H9 (cell line): ENCODE measurements at regions not wholly inside any gene's neighbourhood (a gene's known extent, or its start where the extent isn't known, plus 50 kb on each side); places are given as distances from the start of the nearest gene placed in this dataset.

Source experiments
- DNase-seq: peaks from one replicate; pipeline ENCODE4 v3.0.0-alpha.2; 2017
- H2AFZ ChIP-seq: one replicate; pipeline ENCODE4 v1.6.1; 2013; ENCODE audit warnings: mild to moderate bottlenecking, low read length, control low read depth, moderate library complexity
- H2AK5ac ChIP-seq: 2 replicates; pipeline ENCODE4 v1.6.1; 2013; ENCODE audit warnings: low read length, control low read depth, mixed read lengths; ENCODE audit not compliant: insufficient read length
- H2BK120ac ChIP-seq: one replicate; pipeline ENCODE4 v1.6.1; 2013; ENCODE audit warnings: low read depth, mild to moderate bottlenecking, low read length, control low read depth, inconsistent platforms; ENCODE audit not compliant: poor library complexity, severe bottlenecking
- H2BK12ac ChIP-seq: 2 replicates; pipeline ENCODE4 v1.6.1; 2013; ENCODE audit warnings: low read length, control low read depth, mixed read lengths, low read depth; ENCODE audit not compliant: insufficient read length
- H2BK15ac ChIP-seq: 2 replicates; pipeline ENCODE4 v1.6.1; 2013; ENCODE audit warnings: low read depth, low read length, control low read depth
- H2BK20ac ChIP-seq: one replicate; pipeline ENCODE4 v1.6.1; 2013; ENCODE audit warnings: low read depth, mild to moderate bottlenecking, low read length, control low read depth, inconsistent platforms; ENCODE audit not compliant: poor library complexity, severe bottlenecking
- H2BK5ac ChIP-seq: 2 replicates; pipeline ENCODE4 v1.6.1; 2013; ENCODE audit warnings: low read length, control low read depth, mixed read lengths; ENCODE audit not compliant: insufficient read length
- H3K14ac ChIP-seq: 2 replicates; pipeline ENCODE4 v1.6.1; 2013; ENCODE audit warnings: low read length, control low read depth; ENCODE audit not compliant: insufficient read depth
- H3K18ac ChIP-seq: 2 replicates; pipeline ENCODE4 v1.6.1; 2013; ENCODE audit warnings: low read depth, mild to moderate bottlenecking, mixed read lengths, low read length, control low read depth; ENCODE audit not compliant: insufficient read length
- H3K23ac ChIP-seq: 2 replicates; pipeline ENCODE4 v1.6.1; 2013; ENCODE audit warnings: low read length, control low read depth, mixed read lengths, low read depth; ENCODE audit not compliant: insufficient read length
- H3K23me2 ChIP-seq: 2 replicates; pipeline ENCODE4 v1.6.1; 2013; ENCODE audit warnings: low read depth, mild to moderate bottlenecking, mixed read lengths, low read length, control low read depth; ENCODE audit not compliant: insufficient read length, poor library complexity, severe bottlenecking
- H3K27ac ChIP-seq: 2 replicates; pipeline ENCODE4 v1.5.1; 2013; ENCODE audit warnings: low read length, control low read depth, mixed read lengths, low read depth; ENCODE audit not compliant: insufficient read length
- H3K27me3 ChIP-seq: 2 replicates; pipeline ENCODE4 v1.6.1; 2013; ENCODE audit warnings: low read length, control low read depth, inconsistent platforms; ENCODE audit not compliant: insufficient read depth
- H3K4ac ChIP-seq: 2 replicates; pipeline ENCODE4 v1.6.1; 2013; ENCODE audit warnings: low read depth, mild to moderate bottlenecking, control low read depth, inconsistent platforms, low read length, moderate library complexity
- H3K4me1 ChIP-seq: 2 replicates; pipeline ENCODE4 v1.6.1; 2013; ENCODE audit warnings: low read length, control low read depth, inconsistent platforms; ENCODE audit not compliant: insufficient read depth
- H3K4me2 ChIP-seq: 2 replicates; pipeline ENCODE4 v1.6.1; 2013; ENCODE audit warnings: low read length, control low read depth, mixed read lengths; ENCODE audit not compliant: insufficient read length, insufficient read depth
- H3K56ac ChIP-seq: 2 replicates; pipeline ENCODE4 v1.6.1; 2013; ENCODE audit warnings: low read depth, mild to moderate bottlenecking, mixed read lengths, low read length, control low read depth; ENCODE audit not compliant: insufficient read length
- H3K79me1 ChIP-seq: 2 replicates; pipeline ENCODE4 v1.6.1; 2013; ENCODE audit warnings: low read depth, mild to moderate bottlenecking, moderate library complexity, low read length, control low read depth, inconsistent platforms; ENCODE audit not compliant: insufficient read depth, poor library complexity, severe bottlenecking
- H3K79me2 ChIP-seq: 2 replicates; pipeline ENCODE4 v1.6.1; 2013; ENCODE audit warnings: low read length, control low read depth, inconsistent platforms; ENCODE audit not compliant: insufficient read depth
- H3K9ac ChIP-seq: 2 replicates; pipeline ENCODE4 v1.6.1; 2013; ENCODE audit warnings: low read length, control low read depth, mixed read lengths; ENCODE audit not compliant: insufficient read length; ENCODE audit errors: extremely low read depth
- H3K9me3 ChIP-seq: one replicate; pipeline ENCODE4 v1.6.1; 2013; ENCODE audit warnings: low read depth, low read length, inconsistent platforms; ENCODE audit not compliant: control insufficient read depth
- H3T11ph ChIP-seq: one replicate; pipeline ENCODE4 v1.6.1; 2013; ENCODE audit warnings: mild to moderate bottlenecking, low read length, control low read depth, inconsistent platforms
- H4K20me1 ChIP-seq: one replicate; pipeline ENCODE4 v1.6.1; 2013; ENCODE audit not compliant: control insufficient read depth, insufficient read length, insufficient read depth
- H4K5ac ChIP-seq: 2 replicates; pipeline ENCODE4 v1.6.1; 2013; ENCODE audit warnings: low read depth, mild to moderate bottlenecking, mixed read lengths, low read length, control low read depth; ENCODE audit not compliant: insufficient read length
- H4K8ac ChIP-seq: replicated peaks from 2 replicates; pipeline ENCODE4 v1.6.1; 2013; ENCODE audit warnings: low read length, control low read depth, mixed read lengths, low read depth; ENCODE audit not compliant: insufficient read length
- H4K91ac ChIP-seq: 2 replicates; pipeline ENCODE4 v1.6.1; 2013; ENCODE audit warnings: low read depth, mild to moderate bottlenecking, moderate library complexity, mixed read lengths, low read length, control low read depth; ENCODE audit not compliant: insufficient read length
- H3K27ac Mint-ChIP-seq, 3 experiments: 2 replicates in 2 of 3; 3 replicates in 1 of 3; pipeline ENCODE4 v1.8.0; 2020 to 2021; ENCODE audit warnings: mixed read lengths in 3 of 3, mild to moderate bottlenecking in 1 of 3, moderate library complexity in 1 of 3
- H3K27me3 Mint-ChIP-seq: 2 replicates; pipeline ENCODE4 v1.8.0; 2021; ENCODE audit warnings: low read depth, mild to moderate bottlenecking, moderate library complexity, mixed read lengths
- H3K36me3 Mint-ChIP-seq, 3 experiments: 2 replicates in 2 of 3; 3 replicates in 1 of 3; pipeline ENCODE4 v1.8.0; 2020 to 2021; ENCODE audit warnings: low read depth in 3 of 3, mixed read lengths in 3 of 3; ENCODE audit not compliant: insufficient read depth in 1 of 3
- H3K4me1 Mint-ChIP-seq, 2 experiments: 2 replicates each; pipeline ENCODE4 v1.8.0; 2020; ENCODE audit warnings: mixed read lengths in 2 of 2
- H3K4me3 Mint-ChIP-seq, 2 experiments: 2 replicates in 1 of 2; 3 replicates in 1 of 2; pipeline ENCODE4 v1.8.0; 2020 to 2021; ENCODE audit warnings: mild to moderate bottlenecking in 2 of 2, mixed read lengths in 2 of 2, moderate library complexity in 1 of 2
- H3K9me3 Mint-ChIP-seq, 2 experiments: 2 replicates in 1 of 2; 3 replicates in 1 of 2; pipeline ENCODE4 v1.8.0; 2020; ENCODE audit warnings: mild to moderate bottlenecking in 2 of 2, mixed read lengths in 2 of 2, moderate library complexity in 1 of 2
- CTCF ChIP-seq: fragments of 200-600 bp; sonication (generic); conservative IDR thresholded peaks from 3 replicates; pipeline ENCODE4 v1.8.0; 2021; ENCODE audit warnings: antibody characterized with exemption, mild to moderate bottlenecking

GRCh38 chrX:3493605-3494004, 147.2 kb upstream of the MXRA5 start:
- Histone ChIP-seq H3K79me2 (no peaks in the 10 kb centered on the region), H2BK20ac (no peak overlapping the region), H3K23me2 (no peaks in the 10 kb centered on the region), H2BK15ac (no peak overlapping the region), H2BK12ac (no peak overlapping the region), H3K23ac (no peak overlapping the region), H3K4me2 (no peak overlapping the region), H3K79me1 (no peaks in the 10 kb centered on the region), H3K18ac (no peak overlapping the region), H3T11ph (no peak overlapping the region), H3K27ac (no peak overlapping the region), H3K27me3 (no peaks in the 10 kb centered on the region), H2AK5ac (no peak overlapping the region), H4K20me1 (no peaks in the 10 kb centered on the region), H4K91ac (no peak overlapping the region), H2BK120ac (no peak overlapping the region), H3K9ac (no peak overlapping the region), H2AFZ (no peak overlapping the region), H3K14ac (no peak overlapping the region; the same call in 1 of the 2 replicates), H3K4me1 (no peaks in the 10 kb centered on the region), H4K8ac (no peak overlapping the region), H3K56ac (no peak overlapping the region), H2BK5ac (no peak overlapping the region), H4K5ac (no peak overlapping the region), H3K9me3 (no peaks in the 10 kb centered on the region), H3K4ac (no peak overlapping the region)
- Mint-ChIP-seq H3K9me3 (peaks cover 6 to 7% of the 10 kb centered on the region in 2 experiments; a peak in 4 of 5 replicates), H3K36me3 (peaks cover 0 to 3% (median 0%) of the 10 kb centered on the region in 3 experiments; a peak in 1 of 7 replicates), H3K27me3 (no peaks in the 10 kb centered on the region; the same call in 1 of the 2 replicates), H3K27ac (peak overlapping the region in 1 of 3 experiments; percentile 71; a peak in 1 of 7 replicates), H3K4me3 (no peak overlapping the region), H3K4me1 (no peaks in the 10 kb centered on the region)
- DNase-seq = no peak
- TF ChIP-seq CTCF = no peak
